Psoas muscle (tissue), 7 donors: ENCODE measurements at regions not wholly inside any gene's neighbourhood (a gene's known extent, or its start where the extent isn't known, plus 50 kb on each side); places are given as distances from the start of the nearest gene placed in this dataset.

ENCODE experiments used
- ATAC-seq, 4 donors: fragments of 200-7000 bp; cut with Tn5 transposase; one replicate each; pipeline ENCODE4 v1.9.1; 2020; ENCODE audit warnings: moderate library complexity in 3 of 4, mild to moderate bottlenecking in 2 of 4
- DNase-seq, 2 donors: peaks; one replicate each; pipeline ENCODE4 v3.0.0-alpha.2; 2020
- H3K27ac ChIP-seq: fragments of 200-600 bp; one replicate; pipeline ENCODE4 v1.8.0; 2022
- H3K27me3 ChIP-seq, 3 donors: fragments of 200-600 bp in 1 of 3; one replicate each; pipeline versions ENCODE4 v1.6.1 to v1.8.0; 2013 to 2022; ENCODE audit warnings: low read length in 2 of 3, mild to moderate bottlenecking in 2 of 3, moderate library complexity in 1 of 3; ENCODE audit not compliant: insufficient read depth in 3 of 3
- H3K36me3 ChIP-seq, 2 donors: fragments of 200-600 bp in 1 of 2; one replicate each; pipeline versions ENCODE4 v1.6.1 to v1.8.0; 2013 to 2022; ENCODE audit warnings: low read depth in 1 of 2, mild to moderate bottlenecking in 1 of 2, moderate library complexity in 1 of 2; ENCODE audit not compliant: insufficient read depth in 1 of 2
- H3K4me1 ChIP-seq: fragments of 200-600 bp; one replicate; pipeline ENCODE4 v1.8.0; 2022
- H3K4me3 ChIP-seq: fragments of 200-600 bp; one replicate; pipeline ENCODE4 v1.8.0; 2022; ENCODE audit warnings: mild to moderate bottlenecking
- H3K9me3 ChIP-seq: fragments of 200-600 bp; one replicate; pipeline ENCODE4 v1.8.0; 2022
- CTCF ChIP-seq: fragments of 200-600 bp; IDR thresholded peaks from one replicate; pipeline ENCODE4 v1.8.0; 2022; ENCODE audit warnings: antibody characterized with exemption
- WGBS, 3 donors: extraction: QIAGEN DNeasy Blood & Tissue Kit; methylation state at CpG; one replicate each; pipeline versions ENCODE4 v1.1.6 to v1.1.7; 2013; 5-methylcytosine and 5-hydroxymethylcytosine counted together
- intact Hi-C, 2 donors: fragments of 100-400 bp; cut with DNase I; formaldehyde crosslinking; loops; one replicate each; pipeline versions ENCODE4 v1.11.0 to v1.14.2; 2022
- donor health status: healthy with polysubstance abuse.
- donor health status: DM: no; HTN: no; CAD: no; lungs with moderate emphysema.
- donor health status: Bipolar disorder and iron deficiency.
- donor health status: healthy.
- donor health status: DM: yes; HTN: yes; CAD: no.
- donor health status: DM: no; HTN: no; CAD: no.
- donor health status: DM: yes; HTN: yes; CAD: no.

GRCh38 chr5:162624110-162624509 lies 556.5 kb downstream of the GABRG2 start:
- peaks cover 9% of the 10 kb centered on the region for H3K9me3 ChIP-seq
- DNase-seq, result no peak
- no peak for ATAC-seq
- intact Hi-C loops, result no loop called here
- 79 to 83% (median 83%) methylated on average over 5 of the region's 5 CpGs for WGBS, 3 donors
- no peak for TF ChIP-seq CTCF
- no peaks in the 10 kb centered on the region for H3K36me3 ChIP-seq
- H3K4me3 ChIP-seq, result no peak overlapping the region
- H3K27me3 ChIP-seq, result no peaks in the 10 kb centered on the region
- H3K27ac ChIP-seq, result no peak overlapping the region
- H3K4me1 ChIP-seq, result no peaks in the 10 kb centered on the region

- intact Hi-C loops, result no loop called here
- Histone ChIP-seq H3K9me3 (peaks cover 11% of the 10 kb centered on the region), H3K27ac (no peak overlapping the region), H3K27me3 (no peaks in the 10 kb centered on the region), H3K4me1 (no peaks in the 10 kb centered on the region), H3K4me3 (no peak overlapping the region), H3K36me3 (no peaks in the 10 kb centered on the region)
- no peak for DNase-seq
- 72 to 79% (median 73%) methylated on average over 7 of the region's 7 CpGs for WGBS, 3 donors
- no peak for ATAC-seq
- no peak for TF ChIP-seq CTCF
These were observed 569.9 kb downstream of the GABRG2 start for GRCh38 chr5:162637481-162637880.

- Histone ChIP-seq H3K36me3 (no peaks in the 10 kb centered on the region), H3K4me1 (no peaks in the 10 kb centered on the region), H3K4me3 (no peak overlapping the region), H3K9me3 (peaks cover 6% of the 10 kb centered on the region), H3K27me3 (no peaks in the 10 kb centered on the region), H3K27ac (no peak overlapping the region)
- DNase-seq, result no peak
- 33 to 42% (median 42%) methylated on average over 1 of the region's 1 CpG for WGBS, 3 donors
- TF ChIP-seq CTCF, result no peak
- no peak for ATAC-seq
- intact Hi-C loops, result no loop called here
These were observed 571.3 kb downstream of the GABRG2 start for GRCh38 chr5:162638849-162639248.

- Histone ChIP-seq H3K36me3 (no peaks in the 10 kb centered on the region), H3K9me3 (no peaks in the 10 kb centered on the region), H3K27ac (no peak overlapping the region), H3K27me3 (no peaks in the 10 kb centered on the region), H3K4me3 (no peak overlapping the region), H3K4me1 (no peaks in the 10 kb centered on the region)
- DNase-seq (no peak), ATAC-seq (no peak)
- TF ChIP-seq CTCF, result no peak
- WGBS, 3 donors, result 36 to 42% (median 41%) methylated on average over 4 of the region's 4 CpGs
- intact Hi-C loops, result no loop called here
These were observed 573.7 kb downstream of the GABRG2 start for GRCh38 chr5:162641142-162641813.
